ENCODE measurements at regions not wholly inside any gene's neighbourhood (a gene's known extent, or its start where the extent isn't known, plus 50 kb on each side); places are given as distances from the start of the nearest gene placed in this dataset.

GRCh38 chr13:53216773-53217172, 188.2 kb downstream of the OLFM4 start:
- H3K9me3 ChIP-seq (ENCODE audit: insufficient read depth in 2 of 2, low read depth in 1 of 2, low read length in 1 of 2) = no peaks in the 10 kb centered on the region
- no peak overlapping the region for H3K4me3 ChIP-seq (ENCODE audit: extremely low read depth in 1 of 4, insufficient read depth in 2 of 4, low read depth in 3 of 4, low read length in 4 of 4)
- DNase-seq (ENCODE audit: low read depth in 1 of 2, low spot score in 2 of 2) (no peak), FAIRE-seq (no peak)
- no peaks in the 10 kb centered on the region for H3K79me1 ChIP-seq (ENCODE audit: low read depth, low read length)
- WGBS, 2 experiments (ENCODE audit: extremely low coverage in 1 of 2, insufficient coverage in 1 of 2, insufficient read length in 1 of 2, insufficient replicate concordance in 2 of 2, low coverage in 1 of 2, low lambda C conversion rate in 2 of 2, missing lambda C conversion rate in 1 of 2) = 100% methylated on average over 1 of the region's 1 CpG; no CpG with 5 or more reads in 1 of the 2 experiments
- no peak overlapping the region for H2BK20ac ChIP-seq (ENCODE audit: low read length)
- H4K8ac ChIP-seq (ENCODE audit: extremely low read depth, insufficient read depth, low read length) = no peak overlapping the region
- no peak overlapping the region for H2BK120ac ChIP-seq (replicated peaks; ENCODE audit: low read depth, low read length)
- no peaks in the 10 kb centered on the region for H3K23me2 ChIP-seq (ENCODE audit: low read depth, low read length)
- H3K9ac ChIP-seq (replicated peaks in 1 of 4; ENCODE audit: extremely low read depth in 1 of 4, low read depth in 3 of 4, low read length in 3 of 4) = no peak overlapping the region
- H2BK15ac ChIP-seq (ENCODE audit: low read length) = no peak overlapping the region
- H4K91ac ChIP-seq (replicated peaks; ENCODE audit: insufficient read length, low read length) = no peak overlapping the region
- no peak overlapping the region for H3K14ac ChIP-seq (ENCODE audit: insufficient read length)
- no peak overlapping the region for H3K4ac ChIP-seq (replicated peaks; ENCODE audit: insufficient read length, low read depth, low read length)
- no peak overlapping the region for H2BK5ac ChIP-seq (ENCODE audit: low read depth, low read length)
- H2AFZ ChIP-seq (ENCODE audit: low read length) = no peak overlapping the region
- H2BK12ac ChIP-seq (ENCODE audit: low read depth, low read length) = no peak overlapping the region
- TF ChIP-seq SIRT6 (IDR thresholded peaks at IDR 0.05; ENCODE audit: low read length) (no peak), RBBP5 (IDR thresholded peaks at IDR 0.05; ENCODE audit: borderline replicate concordance, low read depth, low read length) (no peak), RNF2 (IDR thresholded peaks at IDR 0.05; ENCODE audit: borderline replicate concordance, low read depth, low read length, missing control alignments, poor library complexity, severe bottlenecking) (no peak), POLR2AphosphoS5 (IDR thresholded peaks at IDR 0.05; ENCODE audit: low read depth, low read length) (no peak), CHD1 (IDR thresholded peaks at IDR 0.05; ENCODE audit: low read depth, low read length) (no peak), NRF1 (IDR thresholded peaks at IDR 0.05; ENCODE audit: low read depth, low read length) (no peak), SAP30 (IDR thresholded peaks at IDR 0.05; ENCODE audit: insufficient read depth, insufficient replicate concordance, low read length) (no peak)
- H3K79me2 ChIP-seq (ENCODE audit: control insufficient read depth in 1 of 2, insufficient read depth in 2 of 2, low read length in 2 of 2) = no peaks in the 10 kb centered on the region
- no peak overlapping the region for H3K4me2 ChIP-seq (ENCODE audit: insufficient read depth in 1 of 2, low read depth in 2 of 2, low read length in 2 of 2)
- no peak overlapping the region for H3K18ac ChIP-seq (ENCODE audit: extremely low read depth, low read length)
- no peak overlapping the region for H2AK5ac ChIP-seq (ENCODE audit: low read depth, low read length)
- H3K56ac ChIP-seq (replicated peaks; ENCODE audit: insufficient read length, low read depth, low read length) = no peak overlapping the region
- ChIA-PET POLR2A (ENCODE audit: partially characterized antibody) (no interaction called here), CTCF (ENCODE audit: partially characterized antibody) (interaction anchor here (1.2 to 3.1 kb wide), 3 partner anchors 10 to 355 kb away, joined by 3 to 15 read pairs (median 11); no protein-coding TSS in a partner anchor)
- no peak overlapping the region for H4K5ac ChIP-seq (ENCODE audit: insufficient read length, low read depth, low read length)
- H3K27me3 ChIP-seq (replicated peaks in 1 of 4; ENCODE audit: control insufficient read depth in 3 of 4, extremely low read depth in 1 of 4, insufficient read depth in 3 of 4, low read length in 3 of 4) = no peaks in the 10 kb centered on the region
- H3K4me1 ChIP-seq (replicated peaks in 1 of 4; ENCODE audit: control insufficient read depth in 3 of 4, insufficient read depth in 4 of 4, low read length in 3 of 4) = no peaks in the 10 kb centered on the region
- H3K27ac ChIP-seq (ENCODE audit: low read depth, low read length) = no peak overlapping the region
- no peaks in the 10 kb centered on the region for H4K20me1 ChIP-seq (replicated peaks in 1 of 2; ENCODE audit: control insufficient read depth in 1 of 2, insufficient read depth in 2 of 2, low read length in 2 of 2)
- no peak overlapping the region for H3K23ac ChIP-seq (ENCODE audit: insufficient read length)
- no peaks in the 10 kb centered on the region for H3K36me3 ChIP-seq (ENCODE audit: control insufficient read depth in 2 of 4, insufficient read depth in 4 of 4, low read length in 3 of 4)
